AG04450 (cell line): ENCODE measurements at regions not wholly inside any gene's neighbourhood (a gene's known extent, or its start where the extent isn't known, plus 50 kb on each side); places are given as distances from the start of the nearest gene placed in this dataset.

ENCODE experiments used
- CTCF ChIA-PET: fragments of 300-600, 350-600 bp; formaldehyde crosslinking; extraction: SDS; loops from one replicate; lab custom pipeline; 2022; ENCODE audit warnings: antibody characterized with exemption, inconsistent platforms; lab: Charles Lee
- POLR2A ChIA-PET: fragments of 350-600 bp; formaldehyde crosslinking; extraction: SDS; loops from one replicate; lab custom pipeline; 2021; ENCODE audit warnings: antibody characterized with exemption, inconsistent platforms; lab: Yijun Ruan, JAX
- DNase-seq: peaks from one replicate; pipeline ENCODE4 v3.0.0-alpha.2; 2011; ENCODE audit warnings: low read depth, low spot score
- H3K27ac ChIP-seq: one replicate; pipeline ENCODE4 v1.5.1; 2012; ENCODE audit warnings: low read depth, low read length, control low read depth
- H3K27me3 ChIP-seq: one replicate; pipeline ENCODE4 v1.6.0; 2012; ENCODE audit warnings: low read length; ENCODE audit not compliant: control insufficient read depth, insufficient read depth
- H3K4me3 ChIP-seq: 2 replicates; pipeline ENCODE4 v1.5.1; 2011; ENCODE audit warnings: mild to moderate bottlenecking, low read depth, low read length, control low read depth
- H3K9me3 ChIP-seq: 2 replicates; pipeline ENCODE4 v1.5.1; 2012; ENCODE audit warnings: low read length; ENCODE audit not compliant: control insufficient read depth, insufficient read depth
- CTCF ChIP-seq: IDR thresholded peaks from 2 replicates; pipeline ENCODE4 v1.5.1; 2011; ENCODE audit warnings: low read depth, low read length, control low read depth, inconsistent platforms

GRCh38 chr5:171535162-171535561 is 115.7 kb downstream of the FGF18 start:
- no peak for TF ChIP-seq CTCF
- Histone ChIP-seq H3K27me3 (peaks cover 2% of the 10 kb centered on the region), H3K9me3 (no peaks in the 10 kb centered on the region), H3K4me3 (no peak overlapping the region), H3K27ac (no peak overlapping the region)
- ChIA-PET POLR2A (no interaction called here), CTCF (interaction anchor here (2.3 kb wide), 1 partner anchor 117 kb away, joined by 5 read pairs; no protein-coding TSS in a partner anchor)
- no peak for DNase-seq

- no peak for TF ChIP-seq CTCF
- ChIA-PET CTCF (interaction anchor here (1.2 to 2.3 kb wide), 2 partner anchors 16 to 119 kb away, joined by 3 to 5 read pairs; no protein-coding TSS in a partner anchor), POLR2A (interaction anchor here (1.0 kb wide), 1 partner anchor 16 kb away, joined by 4 read pairs; no protein-coding TSS in a partner anchor)
- DNase-seq = no peak
- H3K4me3 ChIP-seq = no peak overlapping the region
- peaks cover 3% of the 10 kb centered on the region; the same call in 1 of the 2 replicates for H3K9me3 ChIP-seq
- no peaks in the 10 kb centered on the region for H3K27me3 ChIP-seq
- H3K27ac ChIP-seq = no peak overlapping the region
These were observed 117.8 kb downstream of the FGF18 start for GRCh38 chr5:171537070-171537849.

GRCh38 chr5:171537923-171538537 is 118.6 kb downstream of the FGF18 start:
- CTCF ChIA-PET = interaction anchor here (1.2 kb wide), 1 partner anchor 17 kb away, joined by 3 read pairs; no protein-coding TSS in a partner anchor
- H3K27me3 ChIP-seq = no peaks in the 10 kb centered on the region
- POLR2A ChIA-PET = interaction anchor here (1.0 kb wide), 1 partner anchor 17 kb away, joined by 4 read pairs; no protein-coding TSS in a partner anchor
- no peak overlapping the region for H3K27ac ChIP-seq
- no peak overlapping the region for H3K4me3 ChIP-seq
- H3K9me3 ChIP-seq = peaks cover 3% of the 10 kb centered on the region; the same call in 1 of the 2 replicates
- no peak for DNase-seq
- no peak for TF ChIP-seq CTCF

- POLR2A ChIA-PET = no interaction called here
- Histone ChIP-seq H3K4me3 (no peak overlapping the region), H3K27ac (no peak overlapping the region), H3K27me3 (no peaks in the 10 kb centered on the region), H3K9me3 (peaks cover 3% of the 10 kb centered on the region; the same call in 1 of the 2 replicates)
- no peak for TF ChIP-seq CTCF
- CTCF ChIA-PET = no interaction called here
- DNase-seq = no peak
These were observed 119.2 kb downstream of the FGF18 start for GRCh38 chr5:171538681-171539080.
